H9 (cell line): ENCODE measurements at regions not wholly inside any gene's neighbourhood (a gene's known extent, or its start where the extent isn't known, plus 50 kb on each side); places are given as distances from the start of the nearest gene placed in this dataset.

Source experiments
- DNase-seq: peaks from one replicate; pipeline ENCODE4 v3.0.0-alpha.2; 2017
- H2AFZ ChIP-seq: one replicate; pipeline ENCODE4 v1.6.1; 2013; ENCODE audit warnings: mild to moderate bottlenecking, low read length, control low read depth, moderate library complexity
- H2AK5ac ChIP-seq: 2 replicates; pipeline ENCODE4 v1.6.1; 2013; ENCODE audit warnings: low read length, control low read depth, mixed read lengths; ENCODE audit not compliant: insufficient read length
- H2BK120ac ChIP-seq: one replicate; pipeline ENCODE4 v1.6.1; 2013; ENCODE audit warnings: low read depth, mild to moderate bottlenecking, low read length, control low read depth, inconsistent platforms; ENCODE audit not compliant: poor library complexity, severe bottlenecking
- H2BK12ac ChIP-seq: 2 replicates; pipeline ENCODE4 v1.6.1; 2013; ENCODE audit warnings: low read length, control low read depth, mixed read lengths, low read depth; ENCODE audit not compliant: insufficient read length
- H2BK15ac ChIP-seq: 2 replicates; pipeline ENCODE4 v1.6.1; 2013; ENCODE audit warnings: low read depth, low read length, control low read depth
- H2BK20ac ChIP-seq: one replicate; pipeline ENCODE4 v1.6.1; 2013; ENCODE audit warnings: low read depth, mild to moderate bottlenecking, low read length, control low read depth, inconsistent platforms; ENCODE audit not compliant: poor library complexity, severe bottlenecking
- H2BK5ac ChIP-seq: 2 replicates; pipeline ENCODE4 v1.6.1; 2013; ENCODE audit warnings: low read length, control low read depth, mixed read lengths; ENCODE audit not compliant: insufficient read length
- H3K14ac ChIP-seq: 2 replicates; pipeline ENCODE4 v1.6.1; 2013; ENCODE audit warnings: low read length, control low read depth; ENCODE audit not compliant: insufficient read depth
- H3K18ac ChIP-seq: 2 replicates; pipeline ENCODE4 v1.6.1; 2013; ENCODE audit warnings: low read depth, mild to moderate bottlenecking, mixed read lengths, low read length, control low read depth; ENCODE audit not compliant: insufficient read length
- H3K23ac ChIP-seq: 2 replicates; pipeline ENCODE4 v1.6.1; 2013; ENCODE audit warnings: low read length, control low read depth, mixed read lengths, low read depth; ENCODE audit not compliant: insufficient read length
- H3K23me2 ChIP-seq: 2 replicates; pipeline ENCODE4 v1.6.1; 2013; ENCODE audit warnings: low read depth, mild to moderate bottlenecking, mixed read lengths, low read length, control low read depth; ENCODE audit not compliant: insufficient read length, poor library complexity, severe bottlenecking
- H3K27ac ChIP-seq: 2 replicates; pipeline ENCODE4 v1.5.1; 2013; ENCODE audit warnings: low read length, control low read depth, mixed read lengths, low read depth; ENCODE audit not compliant: insufficient read length
- H3K27me3 ChIP-seq: 2 replicates; pipeline ENCODE4 v1.6.1; 2013; ENCODE audit warnings: low read length, control low read depth, inconsistent platforms; ENCODE audit not compliant: insufficient read depth
- H3K4ac ChIP-seq: 2 replicates; pipeline ENCODE4 v1.6.1; 2013; ENCODE audit warnings: low read depth, mild to moderate bottlenecking, control low read depth, inconsistent platforms, low read length, moderate library complexity
- H3K4me1 ChIP-seq: 2 replicates; pipeline ENCODE4 v1.6.1; 2013; ENCODE audit warnings: low read length, control low read depth, inconsistent platforms; ENCODE audit not compliant: insufficient read depth
- H3K4me2 ChIP-seq: 2 replicates; pipeline ENCODE4 v1.6.1; 2013; ENCODE audit warnings: low read length, control low read depth, mixed read lengths; ENCODE audit not compliant: insufficient read length, insufficient read depth
- H3K56ac ChIP-seq: 2 replicates; pipeline ENCODE4 v1.6.1; 2013; ENCODE audit warnings: low read depth, mild to moderate bottlenecking, mixed read lengths, low read length, control low read depth; ENCODE audit not compliant: insufficient read length
- H3K79me1 ChIP-seq: 2 replicates; pipeline ENCODE4 v1.6.1; 2013; ENCODE audit warnings: low read depth, mild to moderate bottlenecking, moderate library complexity, low read length, control low read depth, inconsistent platforms; ENCODE audit not compliant: insufficient read depth, poor library complexity, severe bottlenecking
- H3K79me2 ChIP-seq: 2 replicates; pipeline ENCODE4 v1.6.1; 2013; ENCODE audit warnings: low read length, control low read depth, inconsistent platforms; ENCODE audit not compliant: insufficient read depth
- H3K9ac ChIP-seq: 2 replicates; pipeline ENCODE4 v1.6.1; 2013; ENCODE audit warnings: low read length, control low read depth, mixed read lengths; ENCODE audit not compliant: insufficient read length; ENCODE audit errors: extremely low read depth
- H3K9me3 ChIP-seq: one replicate; pipeline ENCODE4 v1.6.1; 2013; ENCODE audit warnings: low read depth, low read length, inconsistent platforms; ENCODE audit not compliant: control insufficient read depth
- H3T11ph ChIP-seq: one replicate; pipeline ENCODE4 v1.6.1; 2013; ENCODE audit warnings: mild to moderate bottlenecking, low read length, control low read depth, inconsistent platforms
- H4K20me1 ChIP-seq: one replicate; pipeline ENCODE4 v1.6.1; 2013; ENCODE audit not compliant: control insufficient read depth, insufficient read length, insufficient read depth
- H4K5ac ChIP-seq: 2 replicates; pipeline ENCODE4 v1.6.1; 2013; ENCODE audit warnings: low read depth, mild to moderate bottlenecking, mixed read lengths, low read length, control low read depth; ENCODE audit not compliant: insufficient read length
- H4K8ac ChIP-seq: replicated peaks from 2 replicates; pipeline ENCODE4 v1.6.1; 2013; ENCODE audit warnings: low read length, control low read depth, mixed read lengths, low read depth; ENCODE audit not compliant: insufficient read length
- H4K91ac ChIP-seq: 2 replicates; pipeline ENCODE4 v1.6.1; 2013; ENCODE audit warnings: low read depth, mild to moderate bottlenecking, moderate library complexity, mixed read lengths, low read length, control low read depth; ENCODE audit not compliant: insufficient read length
- H3K27ac Mint-ChIP-seq, 3 experiments: 2 replicates in 2 of 3; 3 replicates in 1 of 3; pipeline ENCODE4 v1.8.0; 2020 to 2021; ENCODE audit warnings: mixed read lengths in 3 of 3, mild to moderate bottlenecking in 1 of 3, moderate library complexity in 1 of 3
- H3K27me3 Mint-ChIP-seq: 2 replicates; pipeline ENCODE4 v1.8.0; 2021; ENCODE audit warnings: low read depth, mild to moderate bottlenecking, moderate library complexity, mixed read lengths
- H3K36me3 Mint-ChIP-seq, 3 experiments: 2 replicates in 2 of 3; 3 replicates in 1 of 3; pipeline ENCODE4 v1.8.0; 2020 to 2021; ENCODE audit warnings: low read depth in 3 of 3, mixed read lengths in 3 of 3; ENCODE audit not compliant: insufficient read depth in 1 of 3
- H3K4me1 Mint-ChIP-seq, 2 experiments: 2 replicates each; pipeline ENCODE4 v1.8.0; 2020; ENCODE audit warnings: mixed read lengths in 2 of 2
- H3K4me3 Mint-ChIP-seq, 2 experiments: 2 replicates in 1 of 2; 3 replicates in 1 of 2; pipeline ENCODE4 v1.8.0; 2020 to 2021; ENCODE audit warnings: mild to moderate bottlenecking in 2 of 2, mixed read lengths in 2 of 2, moderate library complexity in 1 of 2
- H3K9me3 Mint-ChIP-seq, 2 experiments: 2 replicates in 1 of 2; 3 replicates in 1 of 2; pipeline ENCODE4 v1.8.0; 2020; ENCODE audit warnings: mild to moderate bottlenecking in 2 of 2, mixed read lengths in 2 of 2, moderate library complexity in 1 of 2
- CTCF ChIP-seq: fragments of 200-600 bp; sonication (generic); conservative IDR thresholded peaks from 3 replicates; pipeline ENCODE4 v1.8.0; 2021; ENCODE audit warnings: antibody characterized with exemption, mild to moderate bottlenecking
- WGBS: extraction: QIAGEN DNeasy Blood & Tissue Kit; methylation state at CpG from one replicate; pipeline ENCODE4 v1.1.7; 2013; ENCODE audit warnings: missing lambda C conversion rate, low lambda C conversion rate, mixed read lengths; ENCODE audit not compliant: insufficient read length; ENCODE audit errors: extremely low coverage; 5-methylcytosine and 5-hydroxymethylcytosine counted together

- Histone ChIP-seq H4K20me1 (no peaks in the 10 kb centered on the region), H4K5ac (no peak overlapping the region), H3K56ac (no peak overlapping the region), H3T11ph (no peak overlapping the region), H2BK15ac (no peak overlapping the region), H3K9ac (no peak overlapping the region), H2BK12ac (no peak overlapping the region), H2AFZ (no peak overlapping the region), H3K4me1 (peaks cover 6% of the 10 kb centered on the region; the same call in 1 of the 2 replicates), H4K8ac (no peak overlapping the region), H3K27me3 (no peaks in the 10 kb centered on the region), H2BK20ac (no peak overlapping the region), H3K23ac (no peak overlapping the region), H3K4ac (no peak overlapping the region), H3K79me1 (no peaks in the 10 kb centered on the region), H3K14ac (no peak overlapping the region), H2BK5ac (no peak overlapping the region), H4K91ac (no peak overlapping the region), H3K27ac (no peak overlapping the region), H2BK120ac (no peak overlapping the region), H3K18ac (no peak overlapping the region), H3K23me2 (no peaks in the 10 kb centered on the region), H3K9me3 (no peaks in the 10 kb centered on the region), H3K79me2 (no peaks in the 10 kb centered on the region), H3K4me2 (no peak overlapping the region), H2AK5ac (no peak overlapping the region)
- H3K36me3 Mint-ChIP-seq = no peaks in the 10 kb centered on the region
- no peak overlapping the region for H3K4me3 Mint-ChIP-seq
- DNase-seq = no peak
- no peaks in the 10 kb centered on the region; the same call in 1 of the 2 replicates for H3K27me3 Mint-ChIP-seq
- no CpG with 5 or more reads among the region's 11 CpGs for WGBS
- TF ChIP-seq CTCF = no peak
- H3K9me3 Mint-ChIP-seq = no peaks in the 10 kb centered on the region
- H3K27ac Mint-ChIP-seq = no peak overlapping the region
- peaks cover 28 to 31% of the 10 kb centered on the region in 2 experiments for H3K4me1 Mint-ChIP-seq
Observed at GRCh38 chr3:64863226-64864212, 175.7 kb upstream of the ADAMTS9 start.
